ENCODE measurements at regions not wholly inside any gene's neighbourhood (a gene's known extent, or its start where the extent isn't known, plus 50 kb on each side); places are given as distances from the start of the nearest gene placed in this dataset.

GRCh38 chr10:60570896-60571295, 181.2 kb upstream of the ANK3 start:
- ChIA-PET POLR2A (no interaction called here), CTCF (interaction anchor here (0.6 kb wide), 1 partner anchor 8 kb away, joined by 3 read pairs; no protein-coding TSS in a partner anchor)
- H3K27me3 ChIP-seq (ENCODE audit: control insufficient read depth in 1 of 2, insufficient read depth in 2 of 2, low read length in 2 of 2): no peaks in the 10 kb centered on the region
- no peak for TF ChIP-seq CTCF (IDR thresholded peaks at IDR 0.05)
- H3K27me3 Mint-ChIP-seq: no peaks in the 10 kb centered on the region
- H3K36me3 ChIP-seq (ENCODE audit: insufficient read depth, low read length): no peaks in the 10 kb centered on the region
- no peaks in the 10 kb centered on the region for H3K9me3 ChIP-seq (ENCODE audit: control insufficient read depth in 1 of 2, insufficient read depth in 1 of 2, low read length in 2 of 2)
- H3K9me3 Mint-ChIP-seq: peaks cover 3% of the 10 kb centered on the region
- ATAC-seq (ENCODE audit: poor library complexity) (no peak), DNase-seq (no peak)
- intact Hi-C loops (cut with DNase I, micrococcal nuclease): no loop called here
- H3K4me3 ChIP-seq (ENCODE audit: low read length): no peak overlapping the region
- H3K4me1 ChIP-seq (ENCODE audit: insufficient read depth, low read length): peaks cover 6% of the 10 kb centered on the region
- peaks cover 58% of the 10 kb centered on the region for H3K4me1 Mint-ChIP-seq (ENCODE audit: low read depth)
- no peak overlapping the region for H3K27ac ChIP-seq (ENCODE audit: low read depth in 1 of 2, low read length in 2 of 2)
- H3K27ac Mint-ChIP-seq: no peak overlapping the region
- H3K36me3 Mint-ChIP-seq (ENCODE audit: low read depth): peaks cover 17% of the 10 kb centered on the region
- H3K4me3 Mint-ChIP-seq: no peak overlapping the region

DNA sequence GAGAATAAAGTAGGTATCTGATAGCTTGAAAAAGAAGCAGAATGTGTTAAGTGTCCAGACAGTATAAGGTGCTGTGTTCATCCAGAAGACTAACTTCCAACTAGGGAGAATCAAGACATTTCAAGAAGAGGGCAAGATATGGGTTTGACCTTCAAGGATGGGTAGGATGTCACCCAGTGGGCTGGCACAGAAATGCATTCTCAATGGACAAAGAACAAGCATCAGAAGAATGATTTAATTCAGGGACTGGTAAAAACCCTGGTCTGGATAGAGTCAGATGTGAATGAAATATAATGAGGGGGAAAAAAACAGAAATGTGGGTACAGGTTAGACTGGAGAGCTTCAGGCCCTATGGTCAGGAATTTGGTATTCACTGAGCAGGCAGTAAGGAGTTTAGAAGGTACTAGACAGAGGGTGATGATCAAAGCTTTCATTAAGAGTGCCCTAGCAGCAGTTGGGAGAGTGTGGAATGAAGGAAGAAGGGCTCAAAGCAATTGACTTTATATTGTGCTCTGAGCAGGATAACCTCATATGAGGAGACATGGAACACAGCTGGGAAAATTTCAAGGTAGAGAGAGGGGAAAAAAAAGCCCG, 180.7 kb upstream of the ANK3 start:
- no peak for ATAC-seq (ENCODE audit: poor library complexity)
- Histone ChIP-seq H3K27me3 (ENCODE audit: control insufficient read depth in 1 of 2, insufficient read depth in 2 of 2, low read length in 2 of 2) (no peaks in the 10 kb centered on the region), H3K9me3 (ENCODE audit: control insufficient read depth in 1 of 2, insufficient read depth in 1 of 2, low read length in 2 of 2) (no peaks in the 10 kb centered on the region), H3K4me1 (ENCODE audit: insufficient read depth, low read length) (peaks cover 6% of the 10 kb centered on the region), H3K4me3 (ENCODE audit: low read length) (no peak overlapping the region), H3K27ac (ENCODE audit: low read depth in 1 of 2, low read length in 2 of 2) (no peak overlapping the region), H3K36me3 (ENCODE audit: insufficient read depth, low read length) (no peaks in the 10 kb centered on the region)
- H3K4me3 Mint-ChIP-seq: no peak overlapping the region
- H3K27me3 Mint-ChIP-seq: no peaks in the 10 kb centered on the region
- H3K9me3 Mint-ChIP-seq: peaks cover 3% of the 10 kb centered on the region
- CTCF ChIA-PET: no interaction called here
- DNase-seq: no peak
- POLR2A ChIA-PET: no interaction called here
- H3K36me3 Mint-ChIP-seq (ENCODE audit: low read depth): peaks cover 20% of the 10 kb centered on the region
- no peak overlapping the region for H3K27ac Mint-ChIP-seq
- peaks cover 61% of the 10 kb centered on the region for H3K4me1 Mint-ChIP-seq (ENCODE audit: low read depth)
- intact Hi-C loops (cut with DNase I, micrococcal nuclease): no loop called here
- TF ChIP-seq CTCF (IDR thresholded peaks at IDR 0.05): no peak

DNA sequence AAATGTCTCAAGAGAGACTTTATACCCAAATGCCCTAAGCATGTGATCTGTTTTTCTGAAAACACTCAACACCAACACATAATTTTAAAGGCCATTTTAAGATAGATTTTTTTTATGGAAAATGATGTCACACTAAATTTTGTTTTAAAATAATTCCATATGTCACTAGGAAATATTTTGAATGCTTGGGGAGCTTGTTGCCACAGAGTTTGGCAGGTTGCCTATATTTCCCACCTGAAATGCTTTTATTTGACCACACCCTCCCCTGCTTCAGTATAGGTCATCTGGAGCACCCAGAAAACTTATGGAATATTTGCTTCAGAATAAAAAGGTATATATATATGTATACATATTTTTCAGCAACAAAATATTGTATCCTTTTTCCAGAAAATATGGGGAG, 180.0 kb upstream of the ANK3 start:
- ATAC-seq (ENCODE audit: poor library complexity): no peak
- no peak for TF ChIP-seq CTCF (IDR thresholded peaks at IDR 0.05)
- peaks cover 25% of the 10 kb centered on the region for H3K36me3 Mint-ChIP-seq (ENCODE audit: low read depth)
- intact Hi-C loops (cut with DNase I, micrococcal nuclease): no loop called here
- peaks cover 63% of the 10 kb centered on the region for H3K4me1 Mint-ChIP-seq (ENCODE audit: low read depth)
- H3K4me3 Mint-ChIP-seq: no peak overlapping the region
- H3K27ac ChIP-seq (ENCODE audit: low read depth in 1 of 2, low read length in 2 of 2): no peak overlapping the region
- no peaks in the 10 kb centered on the region for H3K27me3 Mint-ChIP-seq
- H3K27ac Mint-ChIP-seq: no peak overlapping the region
- no peak for DNase-seq
- H3K36me3 ChIP-seq (ENCODE audit: insufficient read depth, low read length): no peaks in the 10 kb centered on the region
- no peaks in the 10 kb centered on the region for H3K27me3 ChIP-seq (ENCODE audit: control insufficient read depth in 1 of 2, insufficient read depth in 2 of 2, low read length in 2 of 2)
- H3K4me3 ChIP-seq (ENCODE audit: low read length): no peak overlapping the region
- H3K9me3 ChIP-seq (ENCODE audit: control insufficient read depth in 1 of 2, insufficient read depth in 1 of 2, low read length in 2 of 2): no peaks in the 10 kb centered on the region
- ChIA-PET CTCF (no interaction called here), POLR2A (no interaction called here)
- peaks cover 6% of the 10 kb centered on the region for H3K4me1 ChIP-seq (ENCODE audit: insufficient read depth, low read length)
- peaks cover 3% of the 10 kb centered on the region for H3K9me3 Mint-ChIP-seq
